Left forelimb (tissue), 1 donor: ENCODE measurements at regions not wholly inside any gene's neighbourhood (a gene's known extent, or its start where the extent isn't known, plus 50 kb on each side); places are given as distances from the start of the nearest gene placed in this dataset.

Source experiments
- DNase-seq: peaks from one replicate; pipeline ENCODE4 v3.0.0-alpha.2; 2018; ENCODE audit warnings: low spot score

DNA sequence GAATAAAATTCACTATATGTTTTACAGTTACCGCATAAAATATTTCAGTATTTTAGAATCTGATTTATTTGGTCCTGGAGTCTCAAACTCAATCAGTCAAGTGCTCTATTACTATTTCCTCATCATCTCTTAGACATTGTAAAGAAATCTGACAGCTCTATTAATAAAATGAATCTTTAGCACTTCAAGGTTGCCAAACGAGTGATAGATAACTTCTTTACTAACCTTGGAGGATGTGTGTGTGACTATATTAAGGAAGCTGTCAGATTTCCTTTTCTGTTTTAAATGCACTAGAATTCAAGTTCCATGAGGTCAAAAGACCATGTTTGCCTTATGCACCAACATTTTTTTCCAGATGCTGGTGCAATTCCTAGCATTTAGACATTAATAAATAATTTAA is 389.8 kb upstream of the AZI2 start:
- no peak for DNase-seq

- no peak for DNase-seq
Observed at GRCh38 chr3:28739647-28740046, 391.0 kb upstream of the AZI2 start.

GRCh38 chr3:28743271-28743670 is 394.6 kb upstream of the AZI2 start:
- DNase-seq, result no peak

DNA sequence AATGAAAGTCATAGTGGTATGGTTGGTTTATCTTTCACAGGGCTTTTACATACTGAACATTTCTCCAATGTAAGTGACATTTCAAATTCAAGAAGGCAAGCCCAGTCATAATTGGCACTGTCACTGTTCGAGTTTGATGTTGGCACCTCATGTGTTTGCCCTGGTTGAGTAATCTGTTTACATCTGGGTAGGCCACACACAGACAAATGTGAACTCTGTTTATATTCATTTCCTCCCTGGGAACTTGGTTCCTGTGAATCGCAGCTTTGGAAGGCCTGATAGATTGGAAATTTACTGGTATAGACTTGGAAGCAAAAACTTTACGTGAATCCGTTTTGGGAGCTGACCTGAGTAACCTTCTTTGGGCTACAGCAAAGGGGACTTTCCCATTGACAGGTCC is 395.2 kb upstream of the AZI2 start:
- no peak for DNase-seq

DNA sequence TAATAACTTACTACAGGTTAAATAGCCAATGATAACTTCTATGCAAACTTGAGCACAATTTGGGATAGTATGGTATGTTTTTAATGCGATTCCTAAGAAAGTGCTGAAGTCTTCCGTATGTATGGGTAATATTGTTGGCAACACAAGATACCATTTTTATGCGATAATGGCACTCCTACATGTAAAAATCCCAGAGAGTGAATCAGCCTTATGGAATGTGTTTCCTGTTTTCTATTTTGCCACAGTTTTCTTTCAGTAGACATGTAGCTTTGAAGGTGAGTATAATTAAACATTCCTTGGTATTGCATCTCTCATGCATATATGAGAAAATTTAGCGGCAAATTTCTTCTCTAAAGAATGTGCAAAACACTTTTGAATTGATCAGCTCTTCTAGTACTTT is 396.8 kb upstream of the AZI2 start:
- no peak for DNase-seq

GRCh38 chr3:28745916-28746617 is 397.4 kb upstream of the AZI2 start:
- DNase-seq, result no peak

DNA sequence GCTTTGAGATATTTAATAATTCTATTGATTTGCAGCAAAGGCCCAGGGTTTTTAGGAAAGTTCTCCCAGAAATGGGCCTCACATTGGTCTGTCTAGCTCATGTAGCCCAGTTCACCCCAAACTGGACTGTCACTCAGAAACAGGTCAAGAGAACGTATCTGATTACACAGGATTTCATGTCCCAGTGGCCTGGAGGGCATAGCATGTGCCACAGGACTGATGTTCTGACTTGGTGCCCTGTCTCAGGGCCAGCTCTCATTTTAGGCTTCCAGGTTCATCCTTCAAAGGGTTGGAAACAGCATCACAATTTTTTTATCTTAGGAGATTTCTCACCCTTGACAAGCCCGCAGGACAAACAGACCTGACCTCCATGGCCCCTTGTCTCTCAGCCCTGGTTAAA is 398.4 kb upstream of the AZI2 start:
- no peak for DNase-seq

- no peak for DNase-seq
Observed at GRCh38 chr3:28751864-28752263, 403.2 kb upstream of the AZI2 start.

- DNase-seq, result no peak
Observed at GRCh38 chr3:28752290-28752689, 403.7 kb upstream of the AZI2 start.

DNA sequence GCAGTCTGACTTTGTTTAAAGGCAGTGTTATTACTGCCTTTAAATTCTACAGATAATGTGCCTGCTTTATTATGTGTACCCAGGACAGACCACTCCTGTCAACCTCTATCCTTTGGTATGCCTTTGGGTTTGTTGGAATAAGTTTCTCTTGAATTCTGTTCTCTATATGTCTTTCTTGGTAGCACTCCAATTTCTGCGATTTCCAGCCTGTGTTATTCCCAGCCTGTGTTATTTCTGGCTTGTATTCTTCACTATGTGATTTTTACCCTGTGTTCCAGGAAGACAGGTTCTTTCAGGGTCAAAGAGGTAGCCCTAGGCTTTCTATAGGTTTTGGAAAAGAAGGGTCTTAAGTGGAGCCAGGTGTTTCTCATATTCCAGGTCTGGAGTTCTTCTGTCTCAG is 407.4 kb upstream of the AZI2 start:
- no peak for DNase-seq

DNA sequence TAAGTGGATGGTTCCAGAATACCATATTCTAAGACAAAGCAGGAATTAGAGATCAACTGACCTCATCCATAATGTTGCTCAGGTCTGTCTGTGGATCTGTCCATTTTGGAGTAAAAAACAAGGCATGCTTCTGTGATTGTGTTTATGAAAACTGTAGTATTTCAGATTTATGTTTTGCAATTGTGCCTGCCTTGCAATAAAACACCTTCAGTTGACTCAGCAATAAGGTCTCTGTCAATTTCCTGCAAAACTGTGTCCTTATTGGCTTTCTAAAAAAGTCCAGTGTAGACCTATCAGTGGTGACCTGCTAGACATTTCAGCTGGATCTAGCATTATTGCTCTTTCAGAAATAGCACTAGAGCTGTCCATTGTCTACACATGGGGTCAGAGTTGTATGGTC is 409.5 kb upstream of the AZI2 start:
- DNase-seq, result no peak

GRCh38 chr3:28761375-28761774 is 412.8 kb upstream of the AZI2 start:
- no peak for DNase-seq

DNA sequence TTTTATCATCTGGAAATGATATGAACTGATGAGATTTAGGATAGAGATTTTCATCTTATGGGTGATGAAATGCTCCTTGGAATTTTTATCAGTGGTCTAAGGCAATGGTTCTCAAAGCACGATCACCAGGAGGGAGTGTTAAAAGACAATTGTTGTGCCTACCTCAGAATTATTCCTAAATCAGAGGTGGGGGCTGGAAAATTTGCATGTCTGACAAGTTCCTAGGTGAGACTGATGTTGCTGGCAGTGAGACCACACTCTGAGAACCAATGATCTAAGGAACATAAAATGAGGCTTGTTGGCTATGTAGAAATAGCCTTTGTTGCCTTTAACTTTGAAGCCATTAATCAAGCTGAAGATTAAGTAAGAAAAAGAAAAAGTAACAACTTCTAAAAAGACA is 416.6 kb upstream of the AZI2 start:
- DNase-seq, result no peak

GRCh38 chr3:28768439-28768838 is 419.8 kb upstream of the AZI2 start:
- no peak for DNase-seq

GRCh38 chr3:28777806-28778475 is 429.3 kb upstream of the AZI2 start:
- DNase-seq, result no peak

DNA sequence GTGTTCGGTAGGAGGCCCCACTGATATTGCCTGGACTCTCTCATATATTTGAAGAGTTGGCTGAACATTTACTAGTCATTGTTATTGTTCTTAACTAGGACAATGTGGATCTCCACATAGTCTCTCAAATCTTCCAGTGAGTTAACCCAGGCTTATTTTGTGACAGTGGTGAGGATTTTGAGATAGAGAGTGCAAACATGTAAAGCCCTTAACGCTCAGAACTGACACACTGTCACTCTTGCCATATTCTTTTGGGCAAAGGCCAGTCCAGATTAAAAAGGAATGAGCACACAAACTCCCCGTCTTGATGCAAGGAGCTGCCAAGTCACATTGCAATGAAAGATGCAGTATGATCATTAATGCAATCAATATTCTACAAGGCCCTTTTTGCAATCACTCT is 431.9 kb upstream of the AZI2 start:
- no peak for DNase-seq

DNA sequence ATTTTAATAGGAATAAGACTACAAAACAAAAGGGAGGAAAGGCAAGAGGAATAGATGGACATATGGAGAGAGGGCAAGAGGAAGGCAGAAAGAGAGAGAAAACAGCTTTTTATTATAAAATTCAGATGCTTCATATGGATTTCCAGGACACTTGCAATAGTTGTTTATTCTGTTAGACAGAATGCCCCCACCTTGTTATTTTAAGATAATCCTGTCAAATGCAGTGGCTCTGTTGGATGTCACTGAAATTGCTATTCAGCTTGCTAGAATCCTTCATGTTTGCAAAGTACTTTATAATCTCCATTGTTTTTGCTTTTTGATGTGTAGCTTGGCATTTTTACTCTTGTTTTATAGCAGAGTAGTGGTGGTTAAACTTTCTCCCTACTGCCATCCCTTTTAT is 432.4 kb upstream of the AZI2 start:
- no peak for DNase-seq

GRCh38 chr3:28786446-28786845 is 437.8 kb upstream of the AZI2 start:
- DNase-seq, result no peak

- no peak for DNase-seq
Observed at GRCh38 chr3:28788571-28788970, 439.9 kb upstream of the AZI2 start.

- DNase-seq, result no peak
Observed at GRCh38 chr3:28791713-28792255, 443.2 kb upstream of the AZI2 start.

DNA sequence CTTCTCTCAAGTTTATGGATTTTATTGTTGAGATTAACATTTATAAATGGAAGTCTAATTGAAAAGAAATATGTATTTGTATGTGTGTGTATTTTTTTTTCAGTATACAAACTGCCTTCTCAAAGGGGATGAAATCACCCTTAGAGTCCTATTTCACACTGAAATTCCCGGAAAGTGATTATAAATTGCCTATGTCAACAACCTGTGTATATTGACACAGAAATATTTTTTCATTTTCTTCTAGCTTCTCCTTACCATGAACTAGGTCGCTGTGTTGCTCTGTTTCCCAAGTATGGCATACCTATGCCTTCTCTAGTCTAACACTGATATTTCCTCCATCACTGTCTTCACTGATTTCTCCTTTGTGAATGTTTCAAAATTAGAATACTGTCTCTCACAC is 444.0 kb upstream of the AZI2 start:
- no peak for DNase-seq

- DNase-seq, result no peak
Observed at GRCh38 chr3:28799084-28799483, 450.5 kb upstream of the AZI2 start.

DNA sequence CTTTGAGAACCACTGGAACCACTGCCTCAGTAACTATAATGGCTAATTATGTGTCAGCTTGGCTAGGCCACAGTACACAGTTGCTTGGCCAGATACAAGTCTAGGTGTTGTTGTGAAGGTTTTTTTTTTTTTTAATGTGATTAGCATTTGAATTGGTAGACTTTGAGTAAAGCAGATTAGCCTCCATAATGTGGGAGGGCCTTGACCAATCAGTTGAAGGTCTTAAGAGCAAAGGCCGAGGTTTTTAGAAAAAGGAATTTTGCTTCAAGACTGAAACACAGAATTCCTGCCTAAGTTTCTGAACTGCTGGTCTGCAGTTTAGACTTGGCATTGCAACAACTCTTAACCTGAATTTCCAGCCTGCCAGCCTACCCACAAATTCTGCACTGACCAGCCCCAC is 451.6 kb upstream of the AZI2 start:
- DNase-seq, result no peak

DNA sequence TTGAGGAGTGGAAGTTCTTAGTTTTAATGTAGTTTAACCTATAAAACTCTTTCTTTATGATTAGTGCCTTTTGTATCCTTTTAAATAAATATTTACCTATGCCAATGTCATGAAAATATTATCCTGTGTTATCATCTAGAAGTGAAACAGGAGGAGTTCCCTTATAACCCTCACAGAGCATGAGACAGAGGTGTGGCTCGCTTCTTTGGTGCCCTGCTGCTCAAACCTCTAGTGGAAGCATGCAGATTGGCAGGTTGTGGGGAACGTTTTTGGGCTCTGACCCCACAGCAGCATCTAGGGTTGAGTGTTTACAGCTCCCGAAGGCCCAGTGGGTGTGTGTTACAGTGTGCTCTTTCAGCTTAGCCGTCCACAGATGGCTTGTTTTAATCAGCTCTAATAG is 459.4 kb upstream of the AZI2 start:
- no peak for DNase-seq
